ENCODE measurements at regions not wholly inside any gene's neighbourhood (a gene's known extent, or its start where the extent isn't known, plus 50 kb on each side); places are given as distances from the start of the nearest gene placed in this dataset.

- TF ChIP-seq CTCF (IDR thresholded peaks at IDR 0.05) (no peak), POLR2AphosphoS5 (IDR thresholded peaks at IDR 0.05) (no peak), POLR2A (IDR thresholded peaks at IDR 0.05) (no peak)
Observed at GRCh38 chr5:148912146-148912545, 85.7 kb downstream of the ADRB2 start.
